ENCODE measurements at regions not wholly inside any gene's neighbourhood (a gene's known extent, or its start where the extent isn't known, plus 50 kb on each side); places are given as distances from the start of the nearest gene placed in this dataset.

DNA sequence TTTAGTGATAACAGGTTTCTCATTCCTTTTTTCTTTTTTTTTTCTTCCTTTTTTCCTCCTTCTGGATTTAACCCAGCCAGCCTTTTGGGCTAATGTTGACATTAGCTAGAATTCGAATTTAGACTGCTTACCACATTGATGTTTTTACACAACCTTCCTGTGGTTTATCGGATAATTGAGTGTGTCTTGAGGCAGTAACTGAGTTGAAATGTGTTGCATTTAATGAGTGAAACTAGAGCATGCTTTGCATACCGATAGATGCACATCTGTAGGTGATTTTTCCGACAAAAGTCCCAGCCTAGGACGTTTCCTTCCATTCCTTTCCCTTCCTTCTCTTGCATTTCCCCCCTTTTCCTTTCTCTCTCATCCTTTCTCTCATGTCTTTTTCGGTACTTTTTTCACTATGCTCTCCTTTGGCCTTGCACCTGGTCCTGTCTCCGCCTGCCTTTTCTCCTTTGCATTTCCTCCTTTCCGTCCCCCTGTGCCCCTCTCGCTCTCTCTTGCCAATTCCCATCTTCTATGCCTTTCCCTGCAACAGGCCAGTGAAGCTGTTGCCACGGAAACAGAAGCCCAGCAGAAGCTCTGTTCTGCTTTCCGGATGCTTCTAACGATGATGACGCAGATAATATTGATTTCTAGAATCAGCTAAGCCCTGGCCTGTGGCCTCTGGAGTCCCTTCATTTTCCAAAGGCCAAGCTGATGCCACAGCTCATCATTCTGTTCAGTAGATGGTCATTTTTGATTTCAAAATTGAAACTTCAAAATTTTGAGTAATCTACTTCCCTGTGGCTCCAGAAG lies 76.1 kb downstream of the SLC25A47 start:
- DNase-seq (ENCODE audit: low read depth in 3 of 3, low spot score in 2 of 3): no peak

DNA sequence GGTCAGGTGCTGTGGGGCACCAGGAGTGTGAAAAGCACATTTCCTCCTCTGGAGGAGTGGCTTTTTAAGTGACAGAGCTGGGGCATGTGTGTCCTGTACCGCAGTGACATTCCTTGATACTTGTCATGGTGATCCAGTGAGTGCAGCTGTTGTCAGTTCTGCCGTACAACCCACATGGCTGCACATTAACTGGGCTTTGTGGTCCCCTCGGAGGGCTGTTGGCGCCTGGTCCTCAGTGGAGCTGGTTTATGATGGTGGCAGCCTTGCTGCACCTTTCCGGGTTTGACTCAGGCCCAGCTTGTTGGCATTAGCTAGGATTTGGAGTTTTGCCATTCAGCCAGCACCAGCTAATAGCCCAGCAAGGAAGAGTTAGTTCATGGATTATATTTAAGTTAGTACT lies 77.0 kb downstream of the SLC25A47 start:
- DNase-seq (ENCODE audit: low read depth in 3 of 3, low spot score in 2 of 3): no peak

DNA sequence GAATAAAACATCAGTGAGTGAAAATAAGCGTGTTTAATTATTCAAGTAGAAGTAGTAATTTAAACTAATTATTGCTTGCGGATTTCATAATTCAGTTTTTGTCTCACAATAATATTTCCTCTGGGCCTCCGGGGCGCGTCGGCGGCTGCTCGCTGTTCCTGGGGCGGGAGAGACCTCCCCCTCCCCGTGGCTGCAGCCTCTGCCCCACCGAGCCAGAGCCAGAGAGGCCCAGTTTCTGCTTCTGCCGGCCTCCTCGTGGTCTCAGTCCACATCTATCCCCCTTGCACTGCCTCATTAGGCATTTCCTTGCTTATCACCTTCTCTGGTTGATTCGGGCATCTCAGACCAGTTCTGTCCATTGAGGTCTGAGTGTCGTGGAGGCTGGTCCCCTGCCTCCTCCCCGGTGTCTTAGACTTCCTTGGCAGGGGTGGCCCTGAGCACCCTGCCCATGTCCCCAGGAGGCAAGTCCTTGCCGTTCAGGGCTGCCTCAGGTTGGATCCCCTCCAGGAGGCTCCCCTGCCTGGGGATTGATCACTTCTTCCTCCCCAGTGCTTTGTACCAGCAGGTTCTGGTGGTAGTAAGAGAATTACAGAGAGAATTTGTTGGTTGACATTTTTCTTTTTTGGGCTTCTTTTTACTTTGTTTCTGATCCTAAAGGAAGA lies 78.0 kb downstream of the SLC25A47 start:
- no peak for DNase-seq (ENCODE audit: low read depth in 3 of 3, low spot score in 2 of 3)

DNA sequence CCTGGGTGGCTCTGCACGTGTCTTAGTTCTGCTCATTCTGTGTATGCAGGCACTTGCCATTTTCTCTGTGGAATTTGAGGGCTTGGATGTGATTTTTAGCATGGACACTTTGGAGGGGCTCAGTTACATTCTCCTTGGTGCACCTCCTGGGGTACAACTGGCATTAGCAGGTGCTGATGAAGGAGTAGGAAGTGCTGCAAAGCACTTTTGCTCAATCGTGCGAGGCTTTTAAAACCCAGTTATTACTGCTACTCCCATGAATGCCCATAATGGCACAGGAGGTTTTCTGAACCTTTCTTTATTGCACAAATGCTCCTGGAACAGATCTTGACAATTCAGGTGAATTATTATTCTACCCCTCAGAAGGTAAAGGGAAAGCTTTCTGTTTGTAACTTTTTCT lies 78.7 kb downstream of the SLC25A47 start:
- DNase-seq (ENCODE audit: low read depth in 3 of 3, low spot score in 2 of 3): no peak

- no peak for DNase-seq (ENCODE audit: low read depth in 3 of 3, low spot score in 2 of 3)
Observed at GRCh38 chr14:100402631-100403030, 79.5 kb downstream of the SLC25A47 start.

DNA sequence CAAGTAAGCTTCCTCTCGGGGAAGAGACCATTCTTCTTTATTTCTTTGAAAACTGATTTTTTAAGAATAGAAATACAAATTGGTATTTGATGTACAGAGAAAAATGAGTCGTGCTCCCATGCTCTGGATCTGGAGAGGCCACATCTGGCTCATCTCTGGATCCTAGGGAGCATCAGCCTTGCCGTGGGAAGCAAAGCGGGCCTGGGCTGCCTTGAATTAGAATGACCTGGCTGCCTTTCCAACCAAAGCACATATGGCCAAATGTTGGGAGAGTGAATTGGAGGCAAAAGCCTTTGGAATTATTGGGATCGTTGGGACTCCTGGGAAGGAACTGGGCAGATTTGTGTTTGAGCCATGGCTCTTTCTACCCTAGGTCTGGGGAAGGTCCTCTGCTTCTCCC lies 80.0 kb downstream of the SLC25A47 start:
- DNase-seq (ENCODE audit: low read depth in 3 of 3, low spot score in 2 of 3): no peak

- no peak for DNase-seq (ENCODE audit: low read depth in 3 of 3, low spot score in 2 of 3)
Observed at GRCh38 chr14:100403802-100404365, 80.7 kb downstream of the SLC25A47 start.

DNA sequence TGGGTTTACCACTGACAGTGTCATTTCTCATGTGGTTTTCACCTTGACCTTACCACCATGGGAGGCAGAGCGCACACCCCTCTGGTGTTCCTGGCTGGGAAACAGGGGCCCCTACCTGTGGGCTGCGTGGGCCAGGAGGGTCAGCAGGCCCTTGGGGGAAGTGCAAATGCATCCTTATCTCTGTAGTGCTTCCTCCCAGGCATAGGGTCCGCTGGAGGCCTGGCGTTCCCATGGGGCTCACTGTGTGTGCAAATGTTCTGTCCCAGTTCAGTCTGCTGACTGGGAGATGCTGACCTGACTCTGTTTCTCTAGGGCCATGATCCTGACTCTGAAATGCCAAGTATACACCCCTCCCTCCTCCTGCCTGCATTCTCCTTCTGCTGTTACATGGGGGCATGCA lies 81.3 kb downstream of the SLC25A47 start:
- DNase-seq (ENCODE audit: low read depth in 3 of 3, low spot score in 2 of 3): no peak

DNA sequence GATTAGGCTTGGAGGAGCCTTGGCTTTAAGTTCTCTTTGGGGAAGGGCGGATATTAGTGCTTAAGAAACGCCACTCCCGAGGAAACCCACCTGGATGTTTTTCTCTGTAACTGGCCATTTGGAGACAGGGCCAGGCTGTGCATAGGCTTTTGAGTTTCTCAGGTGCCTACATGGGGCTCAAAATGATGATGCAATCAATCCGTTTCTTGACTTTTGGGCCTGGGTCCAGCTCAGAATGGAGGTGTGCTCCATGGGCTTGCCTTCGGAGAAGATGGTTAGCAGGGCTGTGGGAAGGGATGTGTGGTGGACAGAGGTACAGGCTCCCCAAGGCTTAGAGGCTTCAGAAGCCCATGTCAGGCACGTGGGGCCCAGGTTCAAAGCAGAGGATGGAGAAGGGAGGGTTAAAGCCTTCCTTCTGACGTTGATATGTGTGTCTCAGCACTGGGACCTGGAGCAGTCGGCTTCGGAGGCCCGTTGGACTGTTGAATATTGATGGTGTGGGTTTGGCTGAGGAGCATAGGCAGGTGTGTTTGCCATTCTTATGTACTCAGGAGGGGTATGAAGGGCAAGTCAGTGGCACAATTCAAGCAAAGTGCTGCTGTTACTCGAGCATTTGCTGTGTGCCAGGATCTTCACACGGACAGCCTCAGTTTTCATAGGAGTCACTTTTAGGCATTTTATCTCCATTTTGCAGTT lies 82.8 kb downstream of the SLC25A47 start:
- no peak for DNase-seq (ENCODE audit: low read depth in 3 of 3, low spot score in 2 of 3)

- no peak for DNase-seq (ENCODE audit: low read depth in 3 of 3, low spot score in 2 of 3)
Observed at GRCh38 chr14:100406505-100407131, 83.5 kb downstream of the SLC25A47 start.

GRCh38 chr14:100407376-100408102 lies 84.4 kb downstream of the SLC25A47 start:
- DNase-seq (ENCODE audit: low read depth in 3 of 3, low spot score in 2 of 3): no peak

- DNase-seq (ENCODE audit: low read depth in 3 of 3, low spot score in 2 of 3): no peak
Observed at GRCh38 chr14:100408350-100409002, 85.3 kb downstream of the SLC25A47 start.

DNA sequence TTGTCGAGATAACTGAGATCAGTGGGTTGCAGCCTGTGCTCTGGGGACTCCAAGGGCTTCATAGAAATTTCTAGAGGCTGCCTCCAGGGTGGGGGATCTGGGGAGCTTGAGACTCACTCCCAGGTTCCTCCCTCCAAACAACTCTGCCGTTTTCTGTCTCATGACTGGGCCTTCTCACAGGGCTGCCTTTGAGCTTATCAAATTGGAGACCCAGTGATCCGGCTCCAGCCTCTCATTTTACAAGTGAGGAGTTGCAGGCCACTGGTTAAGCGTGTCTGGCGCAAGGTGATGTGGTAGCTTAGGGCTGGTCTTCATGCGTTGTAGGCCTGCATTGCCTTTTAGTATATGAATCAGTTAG lies 85.8 kb downstream of the SLC25A47 start:
- DNase-seq (ENCODE audit: low read depth in 3 of 3, low spot score in 2 of 3): no peak

GRCh38 chr14:100409651-100410050 lies 86.5 kb downstream of the SLC25A47 start:
- no peak for DNase-seq (ENCODE audit: low read depth in 3 of 3, low spot score in 2 of 3)

GRCh38 chr14:100410056-100410565 lies 87.0 kb downstream of the SLC25A47 start:
- DNase-seq (ENCODE audit: low read depth in 3 of 3, low spot score in 2 of 3): no peak

DNA sequence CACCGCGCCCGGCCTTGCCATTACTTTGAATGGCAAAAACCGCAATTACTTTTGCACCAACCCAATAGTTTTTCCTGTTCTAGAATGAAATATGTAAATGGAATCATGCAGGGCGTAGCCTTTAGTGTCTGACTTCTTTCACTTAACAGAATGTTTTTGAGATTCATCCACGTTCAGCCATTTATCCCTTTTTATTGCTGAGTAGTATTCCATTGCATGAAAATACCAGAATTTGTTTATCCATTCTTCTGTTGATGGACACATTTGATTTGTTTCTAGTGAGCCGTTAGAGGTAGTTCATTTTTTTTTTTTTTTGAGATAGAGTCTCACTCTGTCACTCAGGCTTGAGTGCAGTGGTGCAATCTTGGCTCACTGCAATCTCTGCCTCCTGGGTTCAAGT lies 90.6 kb downstream of the SLC25A47 start:
- DNase-seq (ENCODE audit: low read depth in 3 of 3, low spot score in 2 of 3): no peak

- no peak for DNase-seq (ENCODE audit: low read depth in 3 of 3, low spot score in 2 of 3)
Observed at GRCh38 chr14:100415226-100415625, 92.1 kb downstream of the SLC25A47 start.

GRCh38 chr14:100416081-100416680 lies 93.0 kb downstream of the SLC25A47 start:
- no peak for DNase-seq (ENCODE audit: low read depth in 3 of 3, low spot score in 2 of 3)
